Progenitor cell of endocrine pancreas (in vitro differentiated cells): ENCODE measurements at regions not wholly inside any gene's neighbourhood (a gene's known extent, or its start where the extent isn't known, plus 50 kb on each side); places are given as distances from the start of the nearest gene placed in this dataset.

Source experiments
- DNase-seq: peaks from one replicate; pipeline ENCODE4 v3.0.0; 2021; ENCODE audit warnings: low spot score; ENCODE audit not compliant: unreplicated experiment
- H3K27ac Mint-ChIP-seq: 2 replicates; pipeline ENCODE4 v1.8.0; 2021; ENCODE audit warnings: mild to moderate bottlenecking, moderate library complexity, mixed read lengths
- H3K27me3 Mint-ChIP-seq: 2 replicates; pipeline ENCODE4 v1.8.0; 2021; ENCODE audit warnings: mixed read lengths
- H3K36me3 Mint-ChIP-seq: 2 replicates; pipeline ENCODE4 v1.8.0; 2022; ENCODE audit warnings: mixed read lengths; ENCODE audit not compliant: insufficient read depth
- H3K4me1 Mint-ChIP-seq: 2 replicates; pipeline ENCODE4 v1.8.0; 2021; ENCODE audit warnings: low read depth, mixed read lengths
- H3K4me3 Mint-ChIP-seq: 2 replicates; pipeline ENCODE4 v1.8.0; 2021; ENCODE audit warnings: low read depth, mild to moderate bottlenecking, moderate library complexity, mixed read lengths
- H3K9me3 Mint-ChIP-seq: 2 replicates; pipeline ENCODE4 v1.8.0; 2021; ENCODE audit warnings: low read depth, mixed read lengths
- TF ChIP-seq, protein P1 (sequence below): fragments of 200-600 bp; sonication (generic); IDR thresholded peaks from one replicate; pipeline ENCODE4 v1.5.0; 2021; ENCODE audit warnings: antibody characterized with exemption, mild to moderate bottlenecking; ENCODE audit not compliant: unreplicated experiment

DNA sequence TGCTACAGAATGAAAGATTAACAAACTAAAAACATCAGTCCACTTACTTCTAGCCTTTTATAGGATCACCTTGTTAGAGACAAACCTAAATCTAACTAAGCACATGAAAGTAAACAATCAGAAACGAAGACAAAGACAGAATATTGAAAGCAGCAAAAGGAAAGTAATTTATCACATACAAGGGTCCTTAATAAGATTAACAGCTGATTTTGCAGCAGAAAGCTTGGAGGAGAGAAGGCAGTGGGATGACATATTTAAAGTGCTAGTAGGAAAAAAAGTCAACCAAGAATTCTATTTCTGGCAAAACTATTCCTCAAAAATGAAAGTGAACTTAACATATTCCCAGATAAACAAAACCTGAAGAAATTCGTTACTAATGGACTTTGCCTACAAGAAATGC lies 286.4 kb downstream of the RWDD3 start:
- Mint-ChIP-seq H3K9me3 (peaks cover 34% of the 10 kb centered on the region), H3K4me3 (no peak overlapping the region), H3K36me3 (peaks cover 5% of the 10 kb centered on the region), H3K4me1 (no peaks in the 10 kb centered on the region), H3K27me3 (no peaks in the 10 kb centered on the region), H3K27ac (no peak overlapping the region)
- DNase-seq, result no peak
- TF ChIP-seq, protein P1, sequence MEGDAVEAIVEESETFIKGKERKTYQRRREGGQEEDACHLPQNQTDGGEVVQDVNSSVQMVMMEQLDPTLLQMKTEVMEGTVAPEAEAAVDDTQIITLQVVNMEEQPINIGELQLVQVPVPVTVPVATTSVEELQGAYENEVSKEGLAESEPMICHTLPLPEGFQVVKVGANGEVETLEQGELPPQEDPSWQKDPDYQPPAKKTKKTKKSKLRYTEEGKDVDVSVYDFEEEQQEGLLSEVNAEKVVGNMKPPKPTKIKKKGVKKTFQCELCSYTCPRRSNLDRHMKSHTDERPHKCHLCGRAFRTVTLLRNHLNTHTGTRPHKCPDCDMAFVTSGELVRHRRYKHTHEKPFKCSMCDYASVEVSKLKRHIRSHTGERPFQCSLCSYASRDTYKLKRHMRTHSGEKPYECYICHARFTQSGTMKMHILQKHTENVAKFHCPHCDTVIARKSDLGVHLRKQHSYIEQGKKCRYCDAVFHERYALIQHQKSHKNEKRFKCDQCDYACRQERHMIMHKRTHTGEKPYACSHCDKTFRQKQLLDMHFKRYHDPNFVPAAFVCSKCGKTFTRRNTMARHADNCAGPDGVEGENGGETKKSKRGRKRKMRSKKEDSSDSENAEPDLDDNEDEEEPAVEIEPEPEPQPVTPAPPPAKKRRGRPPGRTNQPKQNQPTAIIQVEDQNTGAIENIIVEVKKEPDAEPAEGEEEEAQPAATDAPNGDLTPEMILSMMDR, result no peak

GRCh38 chr1:95532335-95532734 lies 298.3 kb downstream of the RWDD3 start:
- no peak overlapping the region for H3K4me3 Mint-ChIP-seq
- H3K36me3 Mint-ChIP-seq, result no peaks in the 10 kb centered on the region
- peaks cover 13% of the 10 kb centered on the region for H3K4me1 Mint-ChIP-seq
- TF ChIP-seq, protein P1, result no peak
- H3K27ac Mint-ChIP-seq, result no peak overlapping the region
- no peak for DNase-seq
- H3K9me3 Mint-ChIP-seq, result peaks cover 1% of the 10 kb centered on the region
- H3K27me3 Mint-ChIP-seq, result no peaks in the 10 kb centered on the region

DNA sequence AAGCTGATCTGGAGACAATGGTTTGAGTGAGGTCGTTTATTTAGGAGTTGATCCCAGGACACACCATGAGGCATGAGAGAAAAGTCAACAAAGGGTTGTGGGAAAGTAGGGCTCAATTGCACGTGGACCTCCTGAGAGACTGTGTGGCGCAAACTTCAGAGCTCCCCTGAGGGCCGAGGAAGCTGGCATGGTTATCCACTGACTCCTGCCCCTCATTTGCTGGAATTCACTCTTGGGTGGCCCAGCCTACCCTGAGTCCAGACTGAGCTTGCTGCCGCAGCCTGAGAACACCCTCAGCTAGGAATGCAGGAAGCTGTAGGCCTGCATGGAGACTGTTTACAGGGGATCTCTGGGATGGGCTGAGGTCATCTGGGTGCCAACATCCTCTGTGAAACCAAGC lies 301.0 kb downstream of the RWDD3 start:
- no peak overlapping the region for H3K27ac Mint-ChIP-seq
- H3K36me3 Mint-ChIP-seq, result no peaks in the 10 kb centered on the region
- H3K9me3 Mint-ChIP-seq, result no peaks in the 10 kb centered on the region
- no peak for DNase-seq
- peaks cover 14% of the 10 kb centered on the region for H3K4me1 Mint-ChIP-seq
- no peak overlapping the region for H3K4me3 Mint-ChIP-seq
- TF ChIP-seq, protein P1, result no peak
- no peaks in the 10 kb centered on the region for H3K27me3 Mint-ChIP-seq

GRCh38 chr1:95535614-95536013 lies 301.6 kb downstream of the RWDD3 start:
- no peaks in the 10 kb centered on the region for H3K27me3 Mint-ChIP-seq
- H3K9me3 Mint-ChIP-seq, result no peaks in the 10 kb centered on the region
- no peak overlapping the region for H3K4me3 Mint-ChIP-seq
- H3K27ac Mint-ChIP-seq, result no peak overlapping the region
- peaks cover 14% of the 10 kb centered on the region for H3K4me1 Mint-ChIP-seq
- no peaks in the 10 kb centered on the region for H3K36me3 Mint-ChIP-seq
- TF ChIP-seq, protein P1, result no peak
- DNase-seq, result no peak

GRCh38 chr1:95536501-95536900 lies 302.5 kb downstream of the RWDD3 start:
- no peak overlapping the region for H3K4me3 Mint-ChIP-seq
- DNase-seq, result no peak
- H3K27me3 Mint-ChIP-seq, result no peaks in the 10 kb centered on the region
- peaks cover 14% of the 10 kb centered on the region for H3K4me1 Mint-ChIP-seq
- H3K9me3 Mint-ChIP-seq, result no peaks in the 10 kb centered on the region
- H3K27ac Mint-ChIP-seq, result no peak overlapping the region
- H3K36me3 Mint-ChIP-seq, result no peaks in the 10 kb centered on the region
- TF ChIP-seq, protein P1, result no peak
